ENCODE measurements at regions not wholly inside any gene's neighbourhood (a gene's known extent, or its start where the extent isn't known, plus 50 kb on each side); places are given as distances from the start of the nearest gene placed in this dataset.

DNA sequence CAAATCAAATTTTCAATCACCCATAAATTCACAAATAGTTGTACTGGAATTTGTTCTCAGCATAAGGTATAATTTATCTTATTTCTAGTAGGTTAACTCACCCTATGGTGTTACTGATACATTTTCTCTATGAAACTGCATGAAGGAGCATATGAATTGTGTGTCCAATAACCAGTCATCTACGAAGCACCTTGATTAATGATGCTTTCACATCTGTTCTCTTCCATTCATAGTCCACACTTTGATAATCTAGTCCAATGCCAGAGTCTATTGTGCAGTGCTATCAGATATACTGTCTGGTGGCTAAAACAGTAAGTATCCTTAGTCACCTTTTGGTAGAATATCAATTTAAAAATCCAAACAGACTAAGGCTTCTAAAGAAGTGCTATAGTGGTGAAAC is 876.0 kb downstream of the RPS29 start:
- intact Hi-C loops (cut with micrococcal nuclease) = no loop called here
- Histone ChIP-seq H3K9me2 (ENCODE audit: insufficient read depth) (no peaks in the 10 kb centered on the region), H3K27ac (ENCODE audit: low read depth, low read length) (no peak overlapping the region), H3K27me3 (ENCODE audit: insufficient read depth, low read length) (no peaks in the 10 kb centered on the region), H3K9me3 (ENCODE audit: control insufficient read depth in 1 of 2, insufficient read depth in 1 of 2, low read depth in 1 of 2, low read length in 2 of 2) (0 out of 4 replicates have a peak, but pooled peaks cover 0 to 6% of the 10 kb centered on the region in 2 experiments), H3K79me2 (ENCODE audit: insufficient read depth, low read length) (no peaks in the 10 kb centered on the region), H3K4me3 (replicated peaks in 1 of 2; ENCODE audit: low read depth in 1 of 2, low read length in 2 of 2) (no peak overlapping the region), H4K20me1 (ENCODE audit: insufficient read depth) (no peaks in the 10 kb centered on the region), H3K4me2 (ENCODE audit: low read length) (no peak overlapping the region), H3K36me3 (ENCODE audit: control insufficient read depth in 1 of 2, insufficient read depth in 2 of 2, low read length in 2 of 2) (no peaks in the 10 kb centered on the region), H3K4me1 (ENCODE audit: control insufficient read depth in 1 of 2, insufficient read depth in 2 of 2, low read length in 2 of 2) (no peaks in the 10 kb centered on the region), H2AFZ (ENCODE audit: low read depth, low read length, poor library complexity, severe bottlenecking) (no peak overlapping the region), H3K9ac (ENCODE audit: low read length) (no peak overlapping the region)
- ChIA-PET CTCF (no interaction called here), RAD21 (ENCODE audit: low non-redundant PET in 1 of 2, low total read pairs in 2 of 2, uncharacterized antibody in 2 of 2, unreplicated experiment in 2 of 2) (no interaction called here), POLR2A (no interaction called here)
- ATAC-seq = no peak
- TF ChIP-seq TCF7L2 (IDR thresholded peaks at IDR 0.05; ENCODE audit: borderline replicate concordance, extremely low read depth, insufficient read depth, insufficient read length) (no peak), EGR1 (IDR thresholded peaks at IDR 0.05; ENCODE audit: low read depth) (no peak), FOSL1 (IDR thresholded peaks at IDR 0.05; ENCODE audit: low read depth) (no peak), ATF3 (IDR thresholded peaks at IDR 0.05) (no peak), ELF1 (IDR thresholded peaks at IDR 0.05; ENCODE audit: borderline replicate concordance, low read depth) (no peak), CEBPB (IDR thresholded peaks at IDR 0.05; ENCODE audit: low read depth) (no peak)
- TF ChIP-seq, protein P1, sequence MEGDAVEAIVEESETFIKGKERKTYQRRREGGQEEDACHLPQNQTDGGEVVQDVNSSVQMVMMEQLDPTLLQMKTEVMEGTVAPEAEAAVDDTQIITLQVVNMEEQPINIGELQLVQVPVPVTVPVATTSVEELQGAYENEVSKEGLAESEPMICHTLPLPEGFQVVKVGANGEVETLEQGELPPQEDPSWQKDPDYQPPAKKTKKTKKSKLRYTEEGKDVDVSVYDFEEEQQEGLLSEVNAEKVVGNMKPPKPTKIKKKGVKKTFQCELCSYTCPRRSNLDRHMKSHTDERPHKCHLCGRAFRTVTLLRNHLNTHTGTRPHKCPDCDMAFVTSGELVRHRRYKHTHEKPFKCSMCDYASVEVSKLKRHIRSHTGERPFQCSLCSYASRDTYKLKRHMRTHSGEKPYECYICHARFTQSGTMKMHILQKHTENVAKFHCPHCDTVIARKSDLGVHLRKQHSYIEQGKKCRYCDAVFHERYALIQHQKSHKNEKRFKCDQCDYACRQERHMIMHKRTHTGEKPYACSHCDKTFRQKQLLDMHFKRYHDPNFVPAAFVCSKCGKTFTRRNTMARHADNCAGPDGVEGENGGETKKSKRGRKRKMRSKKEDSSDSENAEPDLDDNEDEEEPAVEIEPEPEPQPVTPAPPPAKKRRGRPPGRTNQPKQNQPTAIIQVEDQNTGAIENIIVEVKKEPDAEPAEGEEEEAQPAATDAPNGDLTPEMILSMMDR (IDR thresholded peaks at IDR 0.05 in 2 of 3, conservative IDR thresholded peaks at IDR 0.05 in 1 of 3; ENCODE audit: borderline replicate concordance in 1 of 3, insufficient read depth in 1 of 3, low read depth in 2 of 3, low read length in 2 of 3) = no peak
- no peak for DNase-seq (ENCODE audit: low read depth, low spot score)
- no TSS peak for BruUV-seq (replicated peaks)

DNA sequence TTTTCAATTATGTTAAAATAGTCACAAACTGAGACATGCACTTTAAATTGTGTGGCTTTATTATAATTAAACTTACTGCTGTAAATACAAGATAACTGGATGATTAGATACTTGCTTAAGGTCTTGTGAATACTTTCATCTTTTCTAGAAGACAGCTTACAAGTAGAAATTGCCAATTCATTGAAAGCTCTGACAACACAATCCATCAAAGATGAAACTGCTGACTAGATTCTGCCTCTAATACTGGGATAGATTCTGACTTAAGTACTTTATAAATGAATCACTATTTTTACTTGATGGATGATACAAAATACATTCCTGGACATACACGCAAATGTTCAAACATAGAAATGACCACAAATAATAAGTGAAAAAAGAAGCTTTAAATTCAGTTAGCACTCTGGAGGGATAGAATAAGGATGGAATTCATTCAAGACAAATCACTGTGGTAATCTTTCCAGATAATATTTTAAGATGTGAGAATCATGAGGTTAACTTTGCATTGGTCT is 876.8 kb downstream of the RPS29 start:
- H3K4me3 ChIP-seq (replicated peaks in 1 of 2; ENCODE audit: low read depth in 1 of 2, low read length in 2 of 2) = no peak overlapping the region
- no peaks in the 10 kb centered on the region for H4K20me1 ChIP-seq (ENCODE audit: insufficient read depth)
- 0 out of 4 replicates have a peak, but pooled peaks cover 0 to 5% of the 10 kb centered on the region in 2 experiments for H3K9me3 ChIP-seq (ENCODE audit: control insufficient read depth in 1 of 2, insufficient read depth in 1 of 2, low read depth in 1 of 2, low read length in 2 of 2)
- no peak overlapping the region for H3K27ac ChIP-seq (ENCODE audit: low read depth, low read length)
- no peaks in the 10 kb centered on the region for H3K36me3 ChIP-seq (ENCODE audit: control insufficient read depth in 1 of 2, insufficient read depth in 2 of 2, low read length in 2 of 2)
- H3K4me2 ChIP-seq (ENCODE audit: low read length) = no peak overlapping the region
- H3K27me3 ChIP-seq (ENCODE audit: insufficient read depth, low read length) = no peaks in the 10 kb centered on the region
- ChIA-PET RAD21 (ENCODE audit: low non-redundant PET in 1 of 2, low total read pairs in 2 of 2, uncharacterized antibody in 2 of 2, unreplicated experiment in 2 of 2) (no interaction called here), CTCF (no interaction called here), POLR2A (no interaction called here)
- H3K79me2 ChIP-seq (ENCODE audit: insufficient read depth, low read length) = no peaks in the 10 kb centered on the region
- H2AFZ ChIP-seq (ENCODE audit: low read depth, low read length, poor library complexity, severe bottlenecking) = no peak overlapping the region
- ATAC-seq (no peak), DNase-seq (ENCODE audit: low read depth, low spot score) (no peak)
- H3K9ac ChIP-seq (ENCODE audit: low read length) = no peak overlapping the region
- no TSS peak for BruUV-seq (replicated peaks)
- no peaks in the 10 kb centered on the region for H3K4me1 ChIP-seq (ENCODE audit: control insufficient read depth in 1 of 2, insufficient read depth in 2 of 2, low read length in 2 of 2)
- H3K9me2 ChIP-seq (ENCODE audit: insufficient read depth) = no peaks in the 10 kb centered on the region
- intact Hi-C loops (cut with micrococcal nuclease) = no loop called here
- TF ChIP-seq TCF7L2 (IDR thresholded peaks at IDR 0.05; ENCODE audit: borderline replicate concordance, extremely low read depth, insufficient read depth, insufficient read length) = no peak
- no peak for TF ChIP-seq FOSL1 (IDR thresholded peaks at IDR 0.05; ENCODE audit: low read depth)
- TF ChIP-seq, protein P1 (IDR thresholded peaks at IDR 0.05 in 2 of 3, conservative IDR thresholded peaks at IDR 0.05 in 1 of 3; ENCODE audit: borderline replicate concordance in 1 of 3, insufficient read depth in 1 of 3, low read depth in 2 of 3, low read length in 2 of 3) = no peak
- TF ChIP-seq SRF (IDR thresholded peaks at IDR 0.05; ENCODE audit: low read depth) = no peak
- no peak for TF ChIP-seq POLR2A (IDR thresholded peaks at IDR 0.05; ENCODE audit: borderline replicate concordance, extremely low read depth, insufficient read depth, insufficient read length)
- TF ChIP-seq SIN3A (IDR thresholded peaks at IDR 0.05; ENCODE audit: low read depth) = no peak
- TF ChIP-seq, protein P2, sequence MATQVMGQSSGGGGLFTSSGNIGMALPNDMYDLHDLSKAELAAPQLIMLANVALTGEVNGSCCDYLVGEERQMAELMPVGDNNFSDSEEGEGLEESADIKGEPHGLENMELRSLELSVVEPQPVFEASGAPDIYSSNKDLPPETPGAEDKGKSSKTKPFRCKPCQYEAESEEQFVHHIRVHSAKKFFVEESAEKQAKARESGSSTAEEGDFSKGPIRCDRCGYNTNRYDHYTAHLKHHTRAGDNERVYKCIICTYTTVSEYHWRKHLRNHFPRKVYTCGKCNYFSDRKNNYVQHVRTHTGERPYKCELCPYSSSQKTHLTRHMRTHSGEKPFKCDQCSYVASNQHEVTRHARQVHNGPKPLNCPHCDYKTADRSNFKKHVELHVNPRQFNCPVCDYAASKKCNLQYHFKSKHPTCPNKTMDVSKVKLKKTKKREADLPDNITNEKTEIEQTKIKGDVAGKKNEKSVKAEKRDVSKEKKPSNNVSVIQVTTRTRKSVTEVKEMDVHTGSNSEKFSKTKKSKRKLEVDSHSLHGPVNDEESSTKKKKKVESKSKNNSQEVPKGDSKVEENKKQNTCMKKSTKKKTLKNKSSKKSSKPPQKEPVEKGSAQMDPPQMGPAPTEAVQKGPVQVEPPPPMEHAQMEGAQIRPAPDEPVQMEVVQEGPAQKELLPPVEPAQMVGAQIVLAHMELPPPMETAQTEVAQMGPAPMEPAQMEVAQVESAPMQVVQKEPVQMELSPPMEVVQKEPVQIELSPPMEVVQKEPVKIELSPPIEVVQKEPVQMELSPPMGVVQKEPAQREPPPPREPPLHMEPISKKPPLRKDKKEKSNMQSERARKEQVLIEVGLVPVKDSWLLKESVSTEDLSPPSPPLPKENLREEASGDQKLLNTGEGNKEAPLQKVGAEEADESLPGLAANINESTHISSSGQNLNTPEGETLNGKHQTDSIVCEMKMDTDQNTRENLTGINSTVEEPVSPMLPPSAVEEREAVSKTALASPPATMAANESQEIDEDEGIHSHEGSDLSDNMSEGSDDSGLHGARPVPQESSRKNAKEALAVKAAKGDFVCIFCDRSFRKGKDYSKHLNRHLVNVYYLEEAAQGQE (IDR thresholded peaks at IDR 0.05; ENCODE audit: low read depth) = no peak
- TF ChIP-seq CEBPB (IDR thresholded peaks at IDR 0.05; ENCODE audit: low read depth) = no peak
- TF ChIP-seq RAD21 (IDR thresholded peaks at IDR 0.05; ENCODE audit: low read depth) = no peak
